ENCODE measurements at regions not wholly inside any gene's neighbourhood (a gene's known extent, or its start where the extent isn't known, plus 50 kb on each side); places are given as distances from the start of the nearest gene placed in this dataset.
"Not testable (repeated sequence)": the region's sequence is repeated elsewhere in the genome, so short reads cannot be mapped to it uniquely, and the experiment has no call there.

DNA sequence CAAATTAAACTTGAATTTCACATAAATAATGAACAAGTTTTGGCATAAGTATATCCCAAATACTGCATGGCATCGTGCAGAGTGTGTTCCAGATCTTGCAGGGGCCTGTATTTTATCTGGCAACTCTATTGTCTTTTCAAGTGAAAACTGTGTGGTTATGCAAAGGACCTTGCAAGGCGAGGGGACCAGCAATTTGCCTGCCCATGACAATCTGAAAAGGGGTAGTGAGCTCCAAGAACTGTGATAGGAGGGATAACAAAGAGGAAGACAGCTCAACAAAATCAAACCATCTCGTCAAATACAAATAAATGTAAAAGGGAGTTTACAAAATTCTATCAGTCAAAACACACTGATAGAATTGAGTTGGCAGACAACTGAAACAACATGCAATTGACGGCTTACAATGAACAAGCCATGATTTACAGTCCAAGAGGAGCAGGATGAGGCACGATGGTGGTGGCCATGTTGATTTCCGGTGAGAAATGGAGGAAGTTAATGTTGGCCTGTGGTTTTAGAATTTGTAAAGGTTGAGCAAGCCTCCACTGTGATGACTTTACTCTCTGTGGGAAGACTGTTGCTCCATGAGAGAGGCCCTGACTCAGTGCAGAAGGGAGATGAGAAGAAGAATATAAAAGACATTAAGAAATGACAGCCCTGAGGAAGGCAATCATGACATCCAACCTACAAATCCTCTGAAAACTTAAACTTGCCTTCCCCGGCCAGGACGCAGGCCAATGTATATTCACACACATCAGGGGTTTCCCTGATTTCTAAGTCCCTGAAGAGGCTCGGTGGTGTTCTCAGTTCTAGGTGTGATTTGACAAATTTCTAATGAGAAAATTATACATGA is 132.2 kb downstream of the ADSS2 start:
- no peak for DNase-seq (ENCODE audit: low spot score)

GRCh38 chr1:244322181-244322580 is 129.5 kb downstream of the ADSS2 start:
- no peak for DNase-seq (ENCODE audit: low spot score)

DNA sequence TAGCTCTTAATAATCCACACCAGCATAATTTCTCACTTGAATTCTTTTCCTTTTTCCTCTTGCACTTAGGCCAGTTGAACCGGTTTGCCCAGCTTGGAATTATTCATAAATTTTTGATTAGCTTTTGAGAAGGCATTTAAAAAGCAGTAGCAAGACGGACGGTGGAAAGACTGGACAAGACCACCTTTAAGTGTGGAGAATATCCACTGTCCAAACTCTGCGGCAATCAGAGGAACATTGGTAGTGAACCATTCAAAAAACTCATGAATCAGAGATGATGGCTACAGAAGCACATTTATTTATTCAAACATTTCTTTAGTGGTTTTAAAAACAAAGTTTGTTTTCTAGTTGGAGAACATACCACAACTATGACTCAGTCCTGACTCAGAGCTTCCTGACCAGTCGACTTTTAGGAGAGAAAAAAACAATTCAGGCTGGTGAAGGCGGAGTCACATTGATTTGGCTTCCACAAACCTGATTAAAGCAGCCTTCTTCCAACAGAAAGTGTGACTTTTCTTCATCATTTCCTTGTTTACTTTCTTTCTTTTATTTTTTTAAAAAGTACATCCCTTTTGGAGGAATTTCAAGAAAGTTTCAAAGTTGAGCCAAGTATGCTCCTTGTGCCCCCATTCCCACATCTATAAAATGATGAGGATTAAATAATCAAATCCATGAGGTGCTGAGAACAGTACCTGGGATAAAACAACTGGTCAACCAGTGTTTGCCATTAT is 128.8 kb downstream of the ADSS2 start:
- DNase-seq (ENCODE audit: low spot score) = peak; percentile 81

GRCh38 chr1:244324176-244324883 is 127.4 kb downstream of the ADSS2 start:
- no peak for DNase-seq (ENCODE audit: low spot score)

DNA sequence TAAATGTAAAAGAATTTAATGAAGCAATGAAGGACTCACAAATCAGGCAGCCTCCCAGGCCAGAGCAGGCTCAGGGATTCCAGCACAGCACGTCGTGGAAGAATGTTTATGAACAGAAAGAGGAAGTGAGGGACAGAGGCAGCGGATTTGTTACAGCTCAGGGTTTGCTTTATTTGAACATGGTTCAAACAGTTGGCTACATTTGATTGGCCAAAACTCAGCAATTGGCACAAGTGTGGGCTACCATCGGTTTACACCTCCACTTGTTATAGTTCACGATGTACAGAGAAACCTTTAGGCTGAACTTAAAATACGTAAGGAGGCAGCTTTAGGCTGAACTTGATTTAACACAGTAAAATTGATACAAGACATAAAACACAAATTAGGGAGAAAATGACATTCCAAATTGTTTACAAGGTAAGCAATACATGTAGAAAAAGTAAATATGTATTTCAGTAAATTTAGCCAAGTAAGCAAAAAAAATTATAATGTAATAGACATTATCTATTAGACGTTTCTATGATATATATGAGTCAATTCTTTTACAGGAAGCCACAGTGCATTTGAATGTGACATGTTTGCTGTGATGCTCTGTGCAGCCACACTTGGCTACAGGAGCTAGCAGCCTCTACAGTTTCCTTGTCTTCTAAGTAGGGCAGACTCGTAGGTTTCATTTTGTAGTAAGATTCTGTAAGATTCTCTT is 126.5 kb downstream of the ADSS2 start:
- DNase-seq (ENCODE audit: low spot score) = no peak

GRCh38 chr1:244326757-244327156 is 125.0 kb downstream of the ADSS2 start:
- no peak for DNase-seq (ENCODE audit: low spot score)

DNA sequence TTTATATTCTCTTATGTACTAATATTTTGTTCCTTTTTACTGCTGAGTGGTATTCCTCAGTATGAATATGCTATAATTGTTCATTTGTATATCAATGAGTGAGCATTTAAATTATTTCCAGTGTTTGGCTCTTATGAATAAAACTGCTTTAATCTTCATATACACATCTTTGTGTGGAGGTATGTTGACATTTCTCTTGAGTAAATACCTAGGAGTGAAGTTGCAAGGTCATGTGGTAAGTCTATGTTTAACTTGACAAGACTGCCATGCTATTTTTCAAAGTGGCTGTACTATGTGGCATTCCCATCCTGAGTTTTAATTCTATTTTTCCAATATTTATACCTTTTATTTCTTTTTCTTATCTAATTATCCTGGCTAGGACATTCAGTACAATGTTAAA is 124.2 kb downstream of the ADSS2 start:
- no peak for DNase-seq (ENCODE audit: low spot score)

DNA sequence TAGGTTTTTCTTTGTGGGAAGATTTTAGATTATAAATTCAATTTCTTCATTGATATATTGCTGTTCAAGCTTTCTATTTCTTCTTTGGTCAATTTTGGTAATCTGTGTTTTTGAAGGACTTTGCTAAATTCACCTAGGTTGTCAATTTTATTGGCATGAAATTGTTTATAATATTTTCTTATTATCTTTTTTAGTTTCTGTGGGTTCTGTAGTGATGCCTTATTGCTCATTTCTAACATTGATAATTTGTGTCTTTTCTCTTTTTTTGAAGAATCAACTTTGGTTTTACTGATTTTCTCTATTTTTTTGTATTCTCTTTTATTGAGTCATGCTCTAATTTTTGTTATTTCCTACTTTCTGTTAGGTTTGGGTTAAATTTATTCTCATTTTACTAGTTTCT is 123.2 kb downstream of the ADSS2 start:
- no peak for DNase-seq (ENCODE audit: low spot score)

DNA sequence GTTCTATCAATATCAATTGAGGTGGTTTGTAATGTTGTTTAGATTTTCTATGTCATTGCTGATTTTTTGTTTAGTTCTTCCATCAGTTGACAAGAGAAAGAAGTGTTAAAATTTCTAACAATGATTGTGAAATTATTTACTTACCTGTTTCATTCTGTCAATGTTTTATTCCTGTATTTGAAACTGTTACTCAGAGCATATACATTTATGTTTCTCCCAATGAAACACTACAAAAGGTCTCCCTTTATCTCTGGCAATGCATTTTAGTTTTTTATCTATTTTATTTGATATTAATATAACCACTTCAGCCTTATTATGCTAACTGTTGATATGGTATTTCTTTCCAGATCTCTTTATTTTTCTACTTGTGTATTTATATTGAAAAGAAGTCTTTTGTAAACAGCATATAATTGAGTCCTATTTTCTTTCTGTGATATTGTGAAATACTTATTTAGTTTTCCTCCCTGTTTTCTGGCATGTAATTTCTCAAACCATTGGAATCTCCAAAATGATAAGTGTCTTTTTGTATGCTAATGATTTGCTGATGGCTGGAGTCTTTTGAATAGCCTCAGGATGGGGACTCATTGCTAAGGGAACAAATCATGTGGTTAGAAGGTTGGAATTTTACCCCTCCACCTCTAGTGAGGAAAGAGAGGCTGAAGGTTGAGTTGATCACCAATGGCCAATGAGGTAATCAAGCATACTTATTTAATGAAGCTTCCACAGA is 122.0 kb downstream of the ADSS2 start:
- DNase-seq (ENCODE audit: low spot score) = no peak

- no peak for DNase-seq (ENCODE audit: low spot score)
These were observed 121.4 kb downstream of the ADSS2 start for GRCh38 chr1:244330318-244330625.

- not testable (repeated sequence) for DNase-seq (ENCODE audit: low spot score)
These were observed 118.9 kb downstream of the ADSS2 start for GRCh38 chr1:244332761-244333160.

GRCh38 chr1:244334315-244334714 is 117.4 kb downstream of the ADSS2 start:
- not testable (repeated sequence) for DNase-seq (ENCODE audit: low spot score)

GRCh38 chr1:244334842-244335241 is 116.9 kb downstream of the ADSS2 start:
- DNase-seq (ENCODE audit: low spot score) = not testable (repeated sequence)

DNA sequence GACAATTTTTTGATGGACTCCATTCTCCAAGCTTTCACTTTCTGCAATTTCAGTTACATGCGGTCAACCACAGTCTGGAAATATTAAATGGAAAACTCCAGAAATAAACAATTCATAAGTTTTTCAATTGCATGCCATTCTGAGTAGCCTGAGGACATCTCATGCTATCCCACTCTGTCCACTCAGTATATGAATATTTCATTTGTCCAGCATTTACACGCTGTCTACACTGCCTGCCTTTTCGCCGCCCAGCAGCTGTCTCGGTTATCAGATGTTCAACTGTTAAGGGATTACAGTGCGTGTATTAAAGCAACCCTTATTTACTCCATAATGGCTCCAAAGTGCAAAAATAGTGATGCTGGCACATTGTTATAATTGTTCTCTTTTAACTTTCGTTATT is 116.3 kb downstream of the ADSS2 start:
- DNase-seq (ENCODE audit: low spot score) = no peak

- DNase-seq (ENCODE audit: low spot score) = no peak
These were observed 115.3 kb downstream of the ADSS2 start for GRCh38 chr1:244336232-244336899.

GRCh38 chr1:244337839-244338238 is 113.9 kb downstream of the ADSS2 start:
- DNase-seq (ENCODE audit: low spot score) = no peak

DNA sequence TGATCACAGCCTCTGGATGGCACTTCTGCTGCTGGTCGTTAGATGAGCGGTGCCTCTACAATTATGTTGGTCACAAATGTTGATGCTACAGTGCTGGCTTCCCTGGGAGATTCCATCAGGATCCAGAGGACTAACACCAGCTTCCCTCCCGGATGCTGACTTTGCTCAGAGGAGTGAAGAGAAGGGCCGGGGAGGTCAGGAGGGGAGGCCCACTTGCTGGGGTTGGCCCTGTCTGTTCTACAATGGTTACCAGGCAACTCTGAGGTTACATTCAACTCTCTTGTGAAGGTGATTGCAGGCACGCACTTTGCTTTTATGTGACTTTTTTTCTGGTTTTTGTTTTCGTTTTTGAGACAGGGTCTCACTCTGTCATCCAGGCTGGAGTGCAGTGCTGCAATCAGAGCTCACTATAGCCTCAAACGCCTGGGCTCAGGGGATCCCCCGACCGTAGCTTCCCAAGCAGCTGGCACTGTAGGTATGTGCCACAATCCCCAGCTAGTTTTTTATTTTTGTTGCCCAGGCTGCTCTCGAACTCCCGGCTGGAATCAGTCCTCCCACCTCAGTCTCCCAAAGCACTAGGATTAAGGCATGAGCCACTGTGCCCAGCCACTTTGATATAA is 112.5 kb downstream of the ADSS2 start:
- no peak for DNase-seq (ENCODE audit: low spot score)

DNA sequence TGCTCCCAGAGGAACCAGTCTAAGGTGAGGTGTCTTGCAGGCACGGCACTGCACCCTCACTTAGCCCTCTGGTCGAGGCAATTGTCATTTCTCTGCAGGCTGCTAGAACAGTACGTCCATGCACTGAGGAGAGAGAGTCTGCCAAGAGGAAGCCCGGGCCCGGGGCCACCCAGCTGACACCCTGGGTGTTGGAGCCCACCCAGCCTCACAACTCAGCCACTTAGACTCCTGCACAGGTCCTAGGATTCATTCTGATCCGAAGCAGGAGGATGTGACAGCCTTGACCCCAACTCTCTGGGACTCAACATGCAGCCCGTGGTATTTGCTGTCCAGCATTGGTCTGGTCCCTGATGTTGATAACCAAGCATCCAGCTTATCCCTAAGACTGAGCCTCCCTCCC is 111.9 kb downstream of the ADSS2 start:
- no peak for DNase-seq (ENCODE audit: low spot score)

GRCh38 chr1:244340396-244340795 is 111.3 kb downstream of the ADSS2 start:
- no peak for DNase-seq (ENCODE audit: low spot score)
